ENCODE measurements at regions not wholly inside any gene's neighbourhood (a gene's known extent, or its start where the extent isn't known, plus 50 kb on each side); places are given as distances from the start of the nearest gene placed in this dataset.

DNA sequence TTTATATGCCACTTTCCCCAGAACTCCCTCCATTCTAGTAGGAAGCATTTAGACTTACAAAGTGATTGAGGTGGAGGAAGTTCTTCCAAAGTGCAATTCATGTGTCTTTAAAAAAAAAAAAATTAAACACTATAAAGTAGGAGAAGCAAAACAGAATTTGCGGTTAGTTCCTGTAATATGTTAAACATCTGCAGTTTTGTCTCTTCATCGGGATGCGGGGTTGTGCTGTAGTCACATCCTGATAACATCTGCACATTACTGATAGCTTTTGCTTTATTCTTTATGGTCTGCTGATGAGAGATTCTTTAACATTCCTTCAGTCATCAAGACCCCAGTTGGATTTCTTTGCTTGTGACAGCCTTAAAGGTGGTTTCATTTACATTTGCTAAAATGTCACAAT is 694.3 kb downstream of the NR2F1-AS1 start:
- TF ChIP-seq, protein P1, sequence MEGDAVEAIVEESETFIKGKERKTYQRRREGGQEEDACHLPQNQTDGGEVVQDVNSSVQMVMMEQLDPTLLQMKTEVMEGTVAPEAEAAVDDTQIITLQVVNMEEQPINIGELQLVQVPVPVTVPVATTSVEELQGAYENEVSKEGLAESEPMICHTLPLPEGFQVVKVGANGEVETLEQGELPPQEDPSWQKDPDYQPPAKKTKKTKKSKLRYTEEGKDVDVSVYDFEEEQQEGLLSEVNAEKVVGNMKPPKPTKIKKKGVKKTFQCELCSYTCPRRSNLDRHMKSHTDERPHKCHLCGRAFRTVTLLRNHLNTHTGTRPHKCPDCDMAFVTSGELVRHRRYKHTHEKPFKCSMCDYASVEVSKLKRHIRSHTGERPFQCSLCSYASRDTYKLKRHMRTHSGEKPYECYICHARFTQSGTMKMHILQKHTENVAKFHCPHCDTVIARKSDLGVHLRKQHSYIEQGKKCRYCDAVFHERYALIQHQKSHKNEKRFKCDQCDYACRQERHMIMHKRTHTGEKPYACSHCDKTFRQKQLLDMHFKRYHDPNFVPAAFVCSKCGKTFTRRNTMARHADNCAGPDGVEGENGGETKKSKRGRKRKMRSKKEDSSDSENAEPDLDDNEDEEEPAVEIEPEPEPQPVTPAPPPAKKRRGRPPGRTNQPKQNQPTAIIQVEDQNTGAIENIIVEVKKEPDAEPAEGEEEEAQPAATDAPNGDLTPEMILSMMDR (conservative IDR thresholded peaks at IDR 0.05): no peak
- no peak for TF ChIP-seq ZFX (IDR thresholded peaks at IDR 0.05)
